ENCODE measurements at regions not wholly inside any gene's neighbourhood (a gene's known extent, or its start where the extent isn't known, plus 50 kb on each side); places are given as distances from the start of the nearest gene placed in this dataset.

DNA sequence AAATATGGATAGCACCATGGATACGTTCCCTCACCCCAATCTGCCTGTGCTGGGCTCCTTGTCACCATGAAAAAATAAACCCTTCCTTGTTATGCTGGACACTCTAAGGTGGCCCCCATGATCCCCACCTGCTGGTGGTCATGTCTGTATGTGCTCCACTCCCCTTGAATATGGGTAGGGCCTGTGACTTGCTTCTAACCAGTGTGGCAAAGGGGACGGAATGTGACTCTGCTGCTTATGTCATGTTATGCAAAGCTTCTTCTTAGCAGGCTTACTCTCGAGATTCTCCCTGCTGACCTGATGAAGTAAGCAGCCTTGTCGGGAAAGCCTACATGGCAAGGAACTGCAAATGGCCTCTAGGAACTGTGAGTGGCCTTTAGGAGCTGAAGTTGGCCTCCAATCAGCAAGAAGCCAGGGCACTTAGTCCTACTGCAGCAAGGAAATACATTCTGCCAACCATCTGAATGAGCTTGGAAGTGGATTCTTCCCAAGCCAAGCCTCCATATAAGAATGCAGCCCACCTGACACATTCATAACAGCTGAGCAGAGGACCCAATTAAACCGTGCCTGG is 159.9 kb downstream of the CCDC34 start:
- Mint-ChIP-seq H3K4me1 (ENCODE audit: low read depth, unreplicated experiment) (peaks cover 3% of the 10 kb centered on the region), H3K4me3 (ENCODE audit: unreplicated experiment) (no peak overlapping the region), H3K27ac (ENCODE audit: unreplicated experiment) (no peak overlapping the region), H3K36me3 (ENCODE audit: unreplicated experiment) (no peaks in the 10 kb centered on the region), H3K9me3 (ENCODE audit: unreplicated experiment) (no peaks in the 10 kb centered on the region), H3K27me3 (ENCODE audit: unreplicated experiment) (no peaks in the 10 kb centered on the region)
- DNase-seq: no peak
- TF ChIP-seq, protein P1, sequence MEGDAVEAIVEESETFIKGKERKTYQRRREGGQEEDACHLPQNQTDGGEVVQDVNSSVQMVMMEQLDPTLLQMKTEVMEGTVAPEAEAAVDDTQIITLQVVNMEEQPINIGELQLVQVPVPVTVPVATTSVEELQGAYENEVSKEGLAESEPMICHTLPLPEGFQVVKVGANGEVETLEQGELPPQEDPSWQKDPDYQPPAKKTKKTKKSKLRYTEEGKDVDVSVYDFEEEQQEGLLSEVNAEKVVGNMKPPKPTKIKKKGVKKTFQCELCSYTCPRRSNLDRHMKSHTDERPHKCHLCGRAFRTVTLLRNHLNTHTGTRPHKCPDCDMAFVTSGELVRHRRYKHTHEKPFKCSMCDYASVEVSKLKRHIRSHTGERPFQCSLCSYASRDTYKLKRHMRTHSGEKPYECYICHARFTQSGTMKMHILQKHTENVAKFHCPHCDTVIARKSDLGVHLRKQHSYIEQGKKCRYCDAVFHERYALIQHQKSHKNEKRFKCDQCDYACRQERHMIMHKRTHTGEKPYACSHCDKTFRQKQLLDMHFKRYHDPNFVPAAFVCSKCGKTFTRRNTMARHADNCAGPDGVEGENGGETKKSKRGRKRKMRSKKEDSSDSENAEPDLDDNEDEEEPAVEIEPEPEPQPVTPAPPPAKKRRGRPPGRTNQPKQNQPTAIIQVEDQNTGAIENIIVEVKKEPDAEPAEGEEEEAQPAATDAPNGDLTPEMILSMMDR (IDR thresholded peaks at IDR 0.05; ENCODE audit: partially characterized antibody, unreplicated experiment): no peak

DNA sequence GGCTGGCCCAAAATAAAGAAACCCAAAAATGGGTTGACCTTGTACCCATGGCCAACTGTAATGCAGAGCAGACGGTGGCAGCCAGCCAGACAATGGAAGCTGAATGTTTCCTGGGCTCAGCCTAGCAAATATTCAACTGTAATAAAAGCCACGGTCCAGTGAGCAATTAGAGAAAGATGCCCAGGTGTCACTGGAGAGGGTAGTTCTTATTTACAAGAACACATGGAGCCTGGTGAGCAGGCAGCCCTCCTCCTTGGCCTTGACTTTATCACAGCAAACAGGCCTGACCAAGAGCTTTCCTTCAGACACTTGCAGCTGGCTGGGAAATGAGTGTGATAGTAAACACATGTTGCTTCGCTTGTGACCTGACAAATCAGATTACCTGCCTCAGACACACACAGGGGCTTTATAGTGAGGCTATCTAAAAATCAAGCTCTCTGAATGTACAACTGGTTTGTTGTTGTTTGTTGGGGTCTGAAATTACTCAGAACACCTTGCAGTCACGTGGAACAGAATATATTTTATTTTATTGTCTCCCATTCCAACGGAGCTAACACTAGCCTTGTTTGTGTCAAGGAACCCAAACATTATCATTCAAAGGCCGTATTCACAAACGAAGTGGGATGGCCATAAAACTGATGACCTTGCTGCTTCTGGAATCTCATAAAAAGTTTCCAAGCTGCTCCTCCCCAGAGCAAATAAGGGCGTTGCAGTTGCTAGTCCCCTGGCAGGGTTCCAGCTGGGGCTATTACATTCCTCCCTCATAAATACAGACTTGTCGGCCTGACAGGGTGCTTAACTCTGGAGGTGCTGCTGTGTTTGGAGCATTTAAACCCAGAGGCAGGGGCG is 161.1 kb downstream of the BBOX1 start:
- TF ChIP-seq, protein P1 (IDR thresholded peaks at IDR 0.05; ENCODE audit: partially characterized antibody, unreplicated experiment): no peak
- Mint-ChIP-seq H3K36me3 (ENCODE audit: unreplicated experiment) (no peaks in the 10 kb centered on the region), H3K27me3 (ENCODE audit: unreplicated experiment) (no peaks in the 10 kb centered on the region), H3K9me3 (ENCODE audit: unreplicated experiment) (no peaks in the 10 kb centered on the region), H3K27ac (ENCODE audit: unreplicated experiment) (no peak overlapping the region), H3K4me1 (ENCODE audit: low read depth, unreplicated experiment) (peaks cover 3% of the 10 kb centered on the region), H3K4me3 (ENCODE audit: unreplicated experiment) (no peak overlapping the region)
- DNase-seq: no peak

DNA sequence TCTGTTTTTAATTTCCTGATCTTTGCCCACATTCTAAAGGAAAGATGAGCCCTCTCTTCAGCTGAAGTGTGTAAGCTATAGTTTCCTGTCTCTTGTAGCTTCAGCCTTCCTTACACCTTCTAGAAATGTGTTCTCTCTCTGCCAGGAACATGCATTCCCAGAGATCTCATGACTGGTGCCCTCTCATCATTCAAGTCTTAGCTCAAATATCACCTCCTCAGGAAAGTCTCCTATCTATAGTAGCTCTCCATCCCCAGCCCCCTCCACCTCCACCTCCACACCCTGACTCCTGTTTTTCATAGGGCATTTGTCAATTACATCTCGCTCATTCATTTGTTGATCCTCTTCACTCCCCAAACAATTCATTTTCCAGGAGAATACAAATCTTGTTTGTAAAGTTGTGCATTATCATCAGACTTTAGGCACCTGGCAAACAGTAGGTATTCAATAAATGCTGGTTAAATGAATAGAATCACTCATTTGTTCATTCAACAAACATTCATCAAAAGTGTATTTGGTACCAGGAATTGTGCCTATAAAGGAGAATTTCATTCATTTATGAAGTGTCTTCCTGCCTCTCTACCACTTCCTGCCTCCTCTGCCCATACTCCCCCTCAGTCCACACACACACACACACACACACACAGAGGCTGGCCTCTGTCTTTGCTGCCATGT is 160.3 kb downstream of the BBOX1 start:
- no peaks in the 10 kb centered on the region for H3K27me3 Mint-ChIP-seq (ENCODE audit: unreplicated experiment)

DNA sequence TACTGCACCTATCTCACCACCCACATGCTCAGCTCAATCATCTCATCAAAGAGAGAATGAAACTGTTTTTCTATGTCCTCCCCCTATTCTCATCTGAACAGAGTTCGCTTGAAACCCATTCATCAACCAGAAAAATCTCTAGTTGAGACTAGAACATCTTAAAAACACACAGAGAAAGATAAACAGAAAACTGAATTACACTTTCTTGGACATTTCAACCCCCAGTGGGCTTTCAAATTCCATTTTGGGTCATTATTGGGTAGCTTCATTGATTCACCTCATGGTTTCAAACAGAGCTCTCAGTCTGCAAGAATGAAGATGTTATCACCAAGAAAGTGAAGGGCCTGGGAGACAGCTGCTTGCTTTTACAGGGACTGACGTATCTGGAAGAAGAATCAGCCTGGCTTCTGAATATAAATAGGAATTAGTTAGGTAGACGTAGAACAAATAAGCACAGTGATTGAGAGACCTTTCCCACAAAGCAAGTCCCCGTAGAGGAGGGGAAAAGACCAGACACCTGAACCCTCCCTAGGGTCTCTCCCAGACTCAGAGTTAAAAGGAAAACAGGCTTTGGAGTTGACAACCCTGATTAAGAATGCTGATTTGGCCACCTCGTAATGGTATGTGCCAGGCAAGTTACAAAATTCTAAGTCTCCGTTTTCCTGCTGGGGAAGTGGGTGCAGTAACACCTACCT is 155.7 kb downstream of the BBOX1 start:
- Mint-ChIP-seq H3K27ac (ENCODE audit: unreplicated experiment) (no peak overlapping the region), H3K36me3 (ENCODE audit: unreplicated experiment) (no peaks in the 10 kb centered on the region), H3K9me3 (ENCODE audit: unreplicated experiment) (no peaks in the 10 kb centered on the region), H3K4me1 (ENCODE audit: low read depth, unreplicated experiment) (no peaks in the 10 kb centered on the region), H3K4me3 (ENCODE audit: unreplicated experiment) (no peak overlapping the region), H3K27me3 (ENCODE audit: unreplicated experiment) (no peaks in the 10 kb centered on the region)
- no peak for DNase-seq
- TF ChIP-seq, protein P1 (IDR thresholded peaks at IDR 0.05; ENCODE audit: partially characterized antibody, unreplicated experiment): no peak

More for the DNA sequence above, 160.3 kb downstream of the BBOX1 start:
- no peak overlapping the region for H3K4me3 Mint-ChIP-seq (ENCODE audit: unreplicated experiment)
- no peaks in the 10 kb centered on the region for H3K9me3 Mint-ChIP-seq (ENCODE audit: unreplicated experiment)
- H3K27ac Mint-ChIP-seq (ENCODE audit: unreplicated experiment): no peak overlapping the region
- H3K4me1 Mint-ChIP-seq (ENCODE audit: low read depth, unreplicated experiment): peaks cover 3% of the 10 kb centered on the region
- H3K36me3 Mint-ChIP-seq (ENCODE audit: unreplicated experiment): no peaks in the 10 kb centered on the region
- DNase-seq: no peak
- TF ChIP-seq, protein P1 (IDR thresholded peaks at IDR 0.05; ENCODE audit: partially characterized antibody, unreplicated experiment): no peak
